Karpas-422 (cell line): ENCODE measurements at regions not wholly inside any gene's neighbourhood (a gene's known extent, or its start where the extent isn't known, plus 50 kb on each side); places are given as distances from the start of the nearest gene placed in this dataset.

Experiments used
- DNase-seq: peaks from one replicate; pipeline ENCODE4 v3.0.0-alpha.2; 2015
- H2AFZ ChIP-seq: fragments of 200-600 bp; sonication (generic); 2 replicates; pipeline ENCODE4 v1.6.1; 2014; ENCODE audit warnings: antibody characterized with exemption, low read length, mixed read lengths
- H3K27ac ChIP-seq: fragments of 200-600 bp; sonication (generic); 2 replicates; pipeline ENCODE4 v1.5.1; 2014; ENCODE audit warnings: mild to moderate bottlenecking, low read length, moderate library complexity
- H3K27me3 ChIP-seq: fragments of 200-600 bp; sonication (generic); 2 replicates; pipeline ENCODE4 v1.6.1; 2014; ENCODE audit warnings: low read length, mixed read lengths
- H3K36me3 ChIP-seq: fragments of 200-600 bp; sonication (generic); 2 replicates; pipeline ENCODE4 v1.6.1; 2014; ENCODE audit warnings: low read length, mixed read lengths; ENCODE audit not compliant: insufficient read depth
- H3K4me1 ChIP-seq: fragments of 200-600 bp; sonication (generic); 2 replicates; pipeline ENCODE4 v1.6.1; 2014; ENCODE audit warnings: mild to moderate bottlenecking, low read length, mixed read lengths
- H3K4me2 ChIP-seq: fragments of 200-600 bp; sonication (generic); 2 replicates; pipeline ENCODE4 v1.6.1; 2014; ENCODE audit warnings: low read length, low read depth, mild to moderate bottlenecking; ENCODE audit not compliant: poor library complexity, severe bottlenecking
- H3K4me3 ChIP-seq: fragments of 200-600 bp; sonication (generic); 2 replicates; pipeline ENCODE4 v1.5.1; 2014; ENCODE audit warnings: mild to moderate bottlenecking, antibody characterized with exemption, low read length, mixed read lengths
- H3K79me2 ChIP-seq: fragments of 200-600 bp; sonication (generic); 2 replicates; pipeline ENCODE4 v1.6.1; 2014; ENCODE audit warnings: mild to moderate bottlenecking, low read length, mixed read lengths
- H3K9ac ChIP-seq: fragments of 200-600 bp; sonication (generic); 2 replicates; pipeline ENCODE4 v1.6.0; 2014; ENCODE audit warnings: low read length
- H3K9me2 ChIP-seq: fragments of 200-600 bp; sonication (generic), shearing (Covaris generic); replicated peaks from 2 replicates; pipeline ENCODE4 v1.6.0; 2014; ENCODE audit warnings: mild to moderate bottlenecking, low read length, moderate library complexity; ENCODE audit not compliant: insufficient read depth
- H3K9me3 ChIP-seq: fragments of 300-700, 200-600 bp; sonication (generic); 2 replicates; pipeline ENCODE4 v1.6.1; 2014; ENCODE audit warnings: low read length, mixed read lengths
- H4K20me1 ChIP-seq: fragments of 200-600 bp; sonication (generic); 2 replicates; pipeline ENCODE4 v1.6.1; 2014; ENCODE audit warnings: mild to moderate bottlenecking, antibody characterized with exemption, low read length, low read depth; ENCODE audit not compliant: insufficient read depth

DNA sequence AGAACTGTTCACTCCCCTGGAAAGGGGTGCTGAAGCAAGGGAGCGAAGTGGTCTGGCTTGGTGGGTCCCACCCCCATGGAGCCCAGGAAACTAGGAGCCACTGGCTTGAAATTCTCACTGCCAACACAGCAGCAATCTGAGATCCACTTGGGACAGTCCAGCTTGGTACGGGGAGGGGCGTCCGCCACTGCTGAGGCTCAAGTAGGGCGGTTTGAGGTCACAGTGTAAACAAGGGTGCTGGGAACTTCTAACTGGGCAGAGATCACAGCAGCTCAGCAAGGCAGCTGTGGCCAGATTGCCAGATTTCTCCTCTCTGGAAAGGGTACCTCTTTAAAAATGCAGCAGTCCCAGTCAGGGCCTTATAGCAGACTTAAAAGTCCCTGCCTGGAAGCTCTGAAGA lies 53.9 kb upstream of the GALNTL6 start:
- H4K20me1 ChIP-seq, result no peaks in the 10 kb centered on the region
- no peak overlapping the region for H3K4me3 ChIP-seq
- no peak overlapping the region for H3K9ac ChIP-seq
- no peaks in the 10 kb centered on the region for H3K79me2 ChIP-seq
- H3K36me3 ChIP-seq, result no peaks in the 10 kb centered on the region
- H2AFZ ChIP-seq, result no peak overlapping the region
- H3K9me2 ChIP-seq, result no peaks in the 10 kb centered on the region
- H3K4me1 ChIP-seq, result no peaks in the 10 kb centered on the region
- no peaks in the 10 kb centered on the region for H3K27me3 ChIP-seq
- H3K27ac ChIP-seq, result no peak overlapping the region
- H3K4me2 ChIP-seq, result no peak overlapping the region
- no peak for DNase-seq
- H3K9me3 ChIP-seq, result no peaks in the 10 kb centered on the region; the same call in 1 of the 2 replicates

- Histone ChIP-seq H3K36me3 (no peaks in the 10 kb centered on the region), H3K4me1 (no peaks in the 10 kb centered on the region), H4K20me1 (no peaks in the 10 kb centered on the region), H3K27me3 (no peaks in the 10 kb centered on the region), H3K79me2 (no peaks in the 10 kb centered on the region), H3K27ac (no peak overlapping the region), H2AFZ (no peak overlapping the region), H3K9ac (no peak overlapping the region), H3K9me2 (no peaks in the 10 kb centered on the region), H3K9me3 (no peaks in the 10 kb centered on the region; the same call in 1 of the 2 replicates), H3K4me3 (no peak overlapping the region), H3K4me2 (no peak overlapping the region)
- DNase-seq, result no peak
Measured at GRCh38 chr4:171751538-171751937, 61.7 kb upstream of the GALNTL6 start.

GRCh38 chr4:171746418-171746817 lies 66.8 kb upstream of the GALNTL6 start:
- H3K36me3 ChIP-seq, result no peaks in the 10 kb centered on the region
- H3K4me1 ChIP-seq, result no peaks in the 10 kb centered on the region
- H2AFZ ChIP-seq, result no peak overlapping the region
- H3K9me3 ChIP-seq, result no peaks in the 10 kb centered on the region
- no peak overlapping the region for H3K4me2 ChIP-seq
- no peaks in the 10 kb centered on the region for H3K9me2 ChIP-seq
- no peak overlapping the region for H3K27ac ChIP-seq
- no peaks in the 10 kb centered on the region for H3K27me3 ChIP-seq
- no peak overlapping the region for H3K9ac ChIP-seq
- DNase-seq, result no peak
- H3K4me3 ChIP-seq, result no peak overlapping the region
- H4K20me1 ChIP-seq, result no peaks in the 10 kb centered on the region
- H3K79me2 ChIP-seq, result no peaks in the 10 kb centered on the region

DNA sequence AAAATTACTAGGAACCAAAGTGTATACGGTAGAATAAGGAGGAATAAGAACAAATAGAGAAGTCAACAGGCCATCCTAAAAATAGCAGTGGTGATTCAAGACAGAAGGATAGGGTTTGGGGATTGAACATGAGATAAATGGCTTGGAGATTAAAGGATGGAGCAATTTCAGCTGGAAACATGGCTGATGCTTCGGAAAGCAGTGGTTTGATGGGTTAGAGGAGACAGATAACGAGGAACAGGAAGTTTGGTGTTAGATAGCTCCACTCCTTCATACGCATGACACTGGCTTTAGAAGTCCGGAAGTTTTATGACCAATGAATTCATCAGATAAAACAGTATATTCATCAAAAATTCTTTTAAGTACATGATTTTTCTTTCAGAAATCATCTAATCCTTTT lies 70.8 kb upstream of the GALNTL6 start:
- H4K20me1 ChIP-seq, result no peaks in the 10 kb centered on the region

GRCh38 chr4:171727185-171727584 lies 86.0 kb upstream of the GALNTL6 start:
- no peak overlapping the region for H3K4me2 ChIP-seq

More for the DNA sequence above, 70.8 kb upstream of the GALNTL6 start:
- no peaks in the 10 kb centered on the region for H3K27me3 ChIP-seq
- H3K4me2 ChIP-seq, result no peak overlapping the region
- no peaks in the 10 kb centered on the region for H3K9me2 ChIP-seq
- no peaks in the 10 kb centered on the region for H3K36me3 ChIP-seq
- no peaks in the 10 kb centered on the region for H3K9me3 ChIP-seq
- H2AFZ ChIP-seq, result no peak overlapping the region
- no peak overlapping the region for H3K9ac ChIP-seq
- H3K4me3 ChIP-seq, result no peak overlapping the region
- H3K4me1 ChIP-seq, result no peaks in the 10 kb centered on the region
- H3K79me2 ChIP-seq, result no peaks in the 10 kb centered on the region
- H3K27ac ChIP-seq, result no peak overlapping the region
- no peak for DNase-seq

DNA sequence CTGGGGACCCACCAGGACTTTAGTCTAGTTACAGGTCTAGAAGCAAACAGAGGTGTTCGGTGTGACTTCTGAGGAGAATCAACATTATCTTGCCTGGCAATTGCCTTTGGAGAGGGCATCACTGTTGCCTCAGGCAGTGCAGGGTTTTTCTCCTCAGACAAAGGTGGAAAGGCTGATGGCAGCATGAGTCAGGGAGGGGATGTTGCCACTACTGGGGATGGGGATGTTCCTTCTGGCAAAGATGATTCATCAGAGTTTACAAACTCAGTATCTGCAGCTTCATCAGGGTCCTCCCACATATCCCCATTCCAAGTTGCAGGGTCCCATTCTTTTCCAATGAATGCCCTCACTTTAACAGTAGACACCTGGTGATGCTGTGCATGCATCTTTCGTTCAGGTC lies 91.3 kb upstream of the GALNTL6 start:
- DNase-seq, result no peak
- Histone ChIP-seq H3K79me2 (no peaks in the 10 kb centered on the region), H3K9me2 (no peaks in the 10 kb centered on the region), H2AFZ (no peak overlapping the region), H3K27ac (no peak overlapping the region), H3K9ac (no peak overlapping the region), H4K20me1 (no peaks in the 10 kb centered on the region), H3K9me3 (no peaks in the 10 kb centered on the region), H3K4me1 (no peaks in the 10 kb centered on the region), H3K27me3 (no peaks in the 10 kb centered on the region), H3K4me3 (no peak overlapping the region), H3K36me3 (no peaks in the 10 kb centered on the region), H3K4me2 (no peak overlapping the region)

More at GRCh38 chr4:171727185-171727584, 86.0 kb upstream of the GALNTL6 start:
- no peaks in the 10 kb centered on the region for H3K9me2 ChIP-seq
- no peak overlapping the region for H3K9ac ChIP-seq
- H3K4me3 ChIP-seq, result no peak overlapping the region
- DNase-seq, result no peak
- H4K20me1 ChIP-seq, result no peaks in the 10 kb centered on the region
- no peaks in the 10 kb centered on the region for H3K27me3 ChIP-seq
- H3K9me3 ChIP-seq, result no peaks in the 10 kb centered on the region
- H2AFZ ChIP-seq, result no peak overlapping the region
- no peak overlapping the region for H3K27ac ChIP-seq
- no peaks in the 10 kb centered on the region for H3K4me1 ChIP-seq
- no peaks in the 10 kb centered on the region for H3K36me3 ChIP-seq
- H3K79me2 ChIP-seq, result no peaks in the 10 kb centered on the region

DNA sequence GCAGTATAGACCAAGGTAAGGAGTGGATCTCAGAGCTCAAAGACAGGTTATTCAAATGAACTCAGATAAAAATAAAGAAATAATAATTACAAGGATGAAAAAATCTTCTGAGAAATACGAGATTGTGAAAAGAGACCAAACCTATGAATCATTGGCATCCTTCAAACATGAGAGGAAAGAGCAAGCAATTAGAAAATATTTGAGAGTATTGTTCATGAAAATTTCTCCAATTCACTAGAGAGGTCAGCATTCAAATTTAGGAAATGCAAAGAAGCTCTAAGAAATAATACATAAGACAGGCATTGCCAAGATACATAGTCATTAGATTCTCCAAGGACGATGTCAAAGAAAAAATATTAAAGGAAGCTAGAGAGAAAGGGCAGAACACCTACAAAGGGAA lies 93.5 kb upstream of the GALNTL6 start:
- Histone ChIP-seq H3K27ac (no peak overlapping the region), H3K4me3 (no peak overlapping the region), H2AFZ (no peak overlapping the region), H3K9me3 (no peaks in the 10 kb centered on the region), H3K27me3 (no peaks in the 10 kb centered on the region), H3K36me3 (no peaks in the 10 kb centered on the region), H4K20me1 (no peaks in the 10 kb centered on the region), H3K79me2 (no peaks in the 10 kb centered on the region), H3K4me1 (no peaks in the 10 kb centered on the region), H3K9ac (no peak overlapping the region), H3K4me2 (no peak overlapping the region), H3K9me2 (no peaks in the 10 kb centered on the region)
- DNase-seq, result no peak

DNA sequence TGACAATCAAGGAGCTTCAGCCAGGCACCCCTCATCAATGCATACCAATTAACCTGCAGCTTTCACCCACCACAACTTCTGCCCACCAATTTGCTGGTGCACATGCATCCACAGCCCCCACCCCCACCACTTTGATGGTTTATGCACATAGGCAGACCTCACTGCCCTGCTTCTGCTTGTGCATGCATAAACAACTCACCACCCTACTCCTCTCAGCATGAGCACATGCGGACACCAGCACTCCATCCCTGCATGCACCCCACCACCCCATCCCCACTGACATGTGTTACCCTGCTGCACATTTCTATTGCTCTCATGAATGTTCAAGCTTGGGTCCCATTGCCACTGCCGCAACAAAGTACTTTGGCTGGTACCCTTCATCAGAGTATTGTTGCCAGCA lies 94.5 kb upstream of the GALNTL6 start:
- Histone ChIP-seq H3K4me3 (no peak overlapping the region), H2AFZ (no peak overlapping the region), H3K9ac (no peak overlapping the region), H3K79me2 (no peaks in the 10 kb centered on the region), H3K4me2 (no peak overlapping the region), H3K4me1 (no peaks in the 10 kb centered on the region), H3K9me3 (no peaks in the 10 kb centered on the region), H3K36me3 (no peaks in the 10 kb centered on the region), H4K20me1 (no peaks in the 10 kb centered on the region), H3K9me2 (no peaks in the 10 kb centered on the region), H3K27me3 (no peaks in the 10 kb centered on the region), H3K27ac (no peak overlapping the region)
- no peak for DNase-seq

DNA sequence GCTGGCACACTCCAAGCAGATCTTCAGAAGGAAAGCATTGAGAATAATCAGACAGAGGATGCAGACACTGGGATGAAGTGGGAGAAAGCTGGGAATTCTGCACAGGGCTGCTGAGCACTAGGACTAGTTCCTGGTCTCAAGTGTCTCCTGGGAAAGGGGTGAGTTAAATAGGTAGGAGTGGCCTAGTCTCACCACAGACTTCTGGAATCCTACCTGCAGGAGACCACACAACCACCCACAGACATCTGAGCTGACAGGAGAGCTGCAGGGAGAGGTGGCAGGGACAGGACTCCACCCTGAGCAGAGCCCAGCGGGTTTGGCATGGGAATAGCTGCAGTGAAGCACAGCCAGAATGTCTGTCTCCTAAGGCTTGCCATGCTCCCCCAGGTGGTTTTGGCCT lies 95.1 kb upstream of the GALNTL6 start:
- H3K4me2 ChIP-seq, result no peak overlapping the region

More for the DNA sequence above, 95.1 kb upstream of the GALNTL6 start:
- Histone ChIP-seq H3K79me2 (no peaks in the 10 kb centered on the region), H2AFZ (no peak overlapping the region), H3K9me2 (no peaks in the 10 kb centered on the region), H4K20me1 (no peaks in the 10 kb centered on the region), H3K4me3 (no peak overlapping the region), H3K36me3 (no peaks in the 10 kb centered on the region), H3K27me3 (no peaks in the 10 kb centered on the region), H3K27ac (no peak overlapping the region), H3K4me1 (no peaks in the 10 kb centered on the region), H3K9ac (no peak overlapping the region), H3K9me3 (no peaks in the 10 kb centered on the region)
- DNase-seq, result no peak
